GM23338 (cell line): ENCODE measurements at regions not wholly inside any gene's neighbourhood (a gene's known extent, or its start where the extent isn't known, plus 50 kb on each side); places are given as distances from the start of the nearest gene placed in this dataset.

ENCODE experiments used
- ATAC-seq: fragments of 200-7000 bp; cut with Tn5 transposase; 3 replicates; pipeline ENCODE4 v1.9.1; 2020
- DNase-seq: peaks from one replicate; pipeline ENCODE4 v3.0.0-alpha.2; 2015; ENCODE audit warnings: low spot score
- H2AFZ ChIP-seq: fragments of 200-600 bp; sonication (generic); 2 replicates; pipeline ENCODE4 v1.8.0; 2016; ENCODE audit warnings: antibody characterized with exemption, mild to moderate bottlenecking, moderate library complexity
- H3F3A ChIP-seq: fragments of 200-600 bp; sonication (generic); replicated peaks from 2 replicates; pipeline ENCODE4 v1.8.0; 2017; ENCODE audit warnings: antibody characterized with exemption, mixed run types, low read depth
- H3K27ac ChIP-seq: fragments of 200-600 bp; sonication (generic); 2 replicates; pipeline ENCODE4 v1.6.1; 2016; ENCODE audit warnings: low read depth
- H3K27me3 ChIP-seq: fragments of 200-600 bp; sonication (generic); 2 replicates; pipeline ENCODE4 v1.8.0; 2016; ENCODE audit warnings: mild to moderate bottlenecking, mixed run types, moderate library complexity; ENCODE audit not compliant: insufficient read depth
- H3K36me3 ChIP-seq: fragments of 200-600 bp; sonication (generic); 2 replicates; pipeline ENCODE4 v1.8.0; 2016; ENCODE audit warnings: mild to moderate bottlenecking; ENCODE audit not compliant: insufficient read depth
- H3K4me1 ChIP-seq: fragments of 200-600 bp; sonication (generic); 2 replicates; pipeline ENCODE4 v1.8.0; 2016; ENCODE audit warnings: mild to moderate bottlenecking, moderate library complexity; ENCODE audit not compliant: insufficient read depth
- H3K4me2 ChIP-seq: fragments of 200-600 bp; sonication (generic); 2 replicates; pipeline ENCODE4 v1.7.1; 2017; ENCODE audit warnings: mixed run types
- H3K4me3 ChIP-seq: fragments of 200-600 bp; sonication (generic); 2 replicates; pipeline ENCODE4 v1.6.1; 2016; ENCODE audit warnings: mixed run types
- H3K79me2 ChIP-seq: fragments of 200-600 bp; sonication (generic); replicated peaks from 2 replicates; pipeline ENCODE4 v1.8.0; 2017; ENCODE audit warnings: mild to moderate bottlenecking; ENCODE audit not compliant: insufficient read depth
- H3K9me2 ChIP-seq: fragments of 200-600 bp; sonication (generic); 2 replicates; pipeline ENCODE4 v1.8.0; 2017; ENCODE audit not compliant: insufficient read depth
- H4K20me1 ChIP-seq: fragments of 200-600 bp; sonication (generic); replicated peaks from 2 replicates; pipeline ENCODE4 v1.8.0; 2017; ENCODE audit warnings: mild to moderate bottlenecking; ENCODE audit not compliant: insufficient read depth
- H3K27ac Mint-ChIP-seq: 2 replicates; pipeline ENCODE4 v1.8.0; 2020; ENCODE audit warnings: inconsistent platforms, mild to moderate bottlenecking, moderate library complexity, mixed read lengths
- H3K27me3 Mint-ChIP-seq: 3 replicates; pipeline ENCODE4 v1.8.0; 2022; ENCODE audit warnings: low read depth, mild to moderate bottlenecking, moderate library complexity, mixed read lengths, inconsistent platforms; ENCODE audit not compliant: insufficient read depth, poor library complexity
- H3K36me3 Mint-ChIP-seq: 3 replicates; pipeline ENCODE4 v1.8.0; 2021; ENCODE audit warnings: low read depth, mild to moderate bottlenecking, inconsistent platforms, moderate library complexity, mixed read lengths
- H3K4me1 Mint-ChIP-seq: 3 replicates; pipeline ENCODE4 v1.8.0; 2020; ENCODE audit warnings: mild to moderate bottlenecking, inconsistent platforms, mixed read lengths
- H3K4me3 Mint-ChIP-seq: 3 replicates; pipeline ENCODE4 v1.8.0; 2021; ENCODE audit warnings: moderate library complexity, mild to moderate bottlenecking, inconsistent platforms, mixed read lengths
- H3K9me3 Mint-ChIP-seq: 3 replicates; pipeline ENCODE4 v1.8.0; 2020; ENCODE audit warnings: moderate library complexity, mild to moderate bottlenecking, inconsistent platforms, mixed read lengths
- CREB1 ChIP-seq: fragments of 250-450 bp; sonication (Bioruptor Pico); IDR thresholded peaks from 2 replicates; pipeline ENCODE4 v1.5.0; 2020; ENCODE audit warnings: low read depth, mild to moderate bottlenecking, moderate library complexity
- EZH2phosphoT487 ChIP-seq: fragments of 200-600 bp; sonication (generic); IDR thresholded peaks from one replicate; pipeline ENCODE4 v1.8.1; 2018; ENCODE audit warnings: antibody characterized with exemption; ENCODE audit not compliant: unreplicated experiment
- NANOG ChIP-seq: IDR thresholded peaks from 2 replicates; pipeline ENCODE4 v1.6.1; 2016; ENCODE audit warnings: antibody characterized with exemption, borderline replicate concordance
- POLR2AphosphoS5 ChIP-seq: IDR thresholded peaks from 2 replicates; pipeline ENCODE4 v1.6.1; 2016; ENCODE audit warnings: antibody characterized with exemption, low read depth
- STAT1 ChIP-seq: IDR thresholded peaks from one replicate; pipeline ENCODE4 v1.6.1; 2016; ENCODE audit warnings: antibody characterized with exemption; ENCODE audit not compliant: unreplicated experiment
- ZNF331 ChIP-seq: fragments of 250-450 bp; sonication (Bioruptor Pico); IDR thresholded peaks from 2 replicates; pipeline ENCODE4 v1.5.0; 2020; ENCODE audit warnings: low read depth, mild to moderate bottlenecking, moderate library complexity
- ZNF462 ChIP-seq: fragments of 250-450 bp; sonication (Bioruptor Pico); IDR thresholded peaks from 2 replicates; pipeline ENCODE4 v1.5.0; 2020; ENCODE audit warnings: mild to moderate bottlenecking, moderate library complexity
- TF ChIP-seq, protein P1 (sequence below): IDR thresholded peaks from one replicate; pipeline ENCODE4 v1.6.1; 2018; ENCODE audit warnings: antibody characterized with exemption; ENCODE audit not compliant: unreplicated experiment
- TF ChIP-seq, protein P2 (sequence below): IDR thresholded peaks from 2 replicates; pipeline ENCODE4 v1.6.1; 2016; ENCODE audit warnings: antibody characterized with exemption
- TF ChIP-seq, protein P3 (sequence below), 2 experiments: fragments of 200-600 bp in 1 of 2; sonication (generic) in 1 of 2; conservative IDR thresholded peaks; 2 replicates each; pipeline versions ENCODE4 v1.5.1 to v1.6.1; 2016 to 2017; ENCODE audit warnings: antibody characterized with exemption in 2 of 2, low read depth in 2 of 2, mild to moderate bottlenecking in 2 of 2, moderate library complexity in 1 of 2

DNA sequence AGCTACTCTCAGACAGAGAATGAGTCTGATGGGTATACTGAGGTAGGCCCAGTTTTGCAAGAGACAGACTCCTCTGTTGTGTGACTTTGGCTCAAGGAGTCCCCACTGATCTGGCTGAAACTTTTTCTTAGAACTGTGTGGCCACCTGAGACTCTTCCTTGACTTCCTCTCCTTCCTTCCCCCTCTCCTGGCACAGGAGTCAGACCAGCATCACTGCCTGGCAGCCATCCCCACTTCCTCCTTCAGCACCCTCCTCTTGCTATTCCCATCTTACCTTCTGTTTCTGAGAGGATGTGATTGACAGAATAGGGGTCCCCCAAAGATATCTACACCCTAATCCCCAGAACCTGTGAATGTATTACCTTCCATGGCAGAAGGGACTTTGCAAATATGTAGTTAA lies 351.1 kb downstream of the MN1 start:
- DNase-seq, result no peak
- ATAC-seq, result no peak
- peaks cover 11% of the 10 kb centered on the region for H3K4me1 ChIP-seq
- TF ChIP-seq ZNF331 (no peak), CREB1 (no peak)
- TF ChIP-seq, protein P1, sequence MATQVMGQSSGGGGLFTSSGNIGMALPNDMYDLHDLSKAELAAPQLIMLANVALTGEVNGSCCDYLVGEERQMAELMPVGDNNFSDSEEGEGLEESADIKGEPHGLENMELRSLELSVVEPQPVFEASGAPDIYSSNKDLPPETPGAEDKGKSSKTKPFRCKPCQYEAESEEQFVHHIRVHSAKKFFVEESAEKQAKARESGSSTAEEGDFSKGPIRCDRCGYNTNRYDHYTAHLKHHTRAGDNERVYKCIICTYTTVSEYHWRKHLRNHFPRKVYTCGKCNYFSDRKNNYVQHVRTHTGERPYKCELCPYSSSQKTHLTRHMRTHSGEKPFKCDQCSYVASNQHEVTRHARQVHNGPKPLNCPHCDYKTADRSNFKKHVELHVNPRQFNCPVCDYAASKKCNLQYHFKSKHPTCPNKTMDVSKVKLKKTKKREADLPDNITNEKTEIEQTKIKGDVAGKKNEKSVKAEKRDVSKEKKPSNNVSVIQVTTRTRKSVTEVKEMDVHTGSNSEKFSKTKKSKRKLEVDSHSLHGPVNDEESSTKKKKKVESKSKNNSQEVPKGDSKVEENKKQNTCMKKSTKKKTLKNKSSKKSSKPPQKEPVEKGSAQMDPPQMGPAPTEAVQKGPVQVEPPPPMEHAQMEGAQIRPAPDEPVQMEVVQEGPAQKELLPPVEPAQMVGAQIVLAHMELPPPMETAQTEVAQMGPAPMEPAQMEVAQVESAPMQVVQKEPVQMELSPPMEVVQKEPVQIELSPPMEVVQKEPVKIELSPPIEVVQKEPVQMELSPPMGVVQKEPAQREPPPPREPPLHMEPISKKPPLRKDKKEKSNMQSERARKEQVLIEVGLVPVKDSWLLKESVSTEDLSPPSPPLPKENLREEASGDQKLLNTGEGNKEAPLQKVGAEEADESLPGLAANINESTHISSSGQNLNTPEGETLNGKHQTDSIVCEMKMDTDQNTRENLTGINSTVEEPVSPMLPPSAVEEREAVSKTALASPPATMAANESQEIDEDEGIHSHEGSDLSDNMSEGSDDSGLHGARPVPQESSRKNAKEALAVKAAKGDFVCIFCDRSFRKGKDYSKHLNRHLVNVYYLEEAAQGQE, result no peak
- H3K36me3 ChIP-seq, result no peaks in the 10 kb centered on the region
- peaks cover 10% of the 10 kb centered on the region for H3K9me2 ChIP-seq
- H4K20me1 ChIP-seq, result no peaks in the 10 kb centered on the region
- no peak overlapping the region for H3K4me3 Mint-ChIP-seq
- H3K27me3 ChIP-seq, result no peaks in the 10 kb centered on the region
- no peak overlapping the region for H2AFZ ChIP-seq
- H3K4me3 ChIP-seq, result no peak overlapping the region
- no peak overlapping the region for H3K4me2 ChIP-seq
- H3K27ac Mint-ChIP-seq, result no peak overlapping the region
- no peaks in the 10 kb centered on the region for H3F3A ChIP-seq
- H3K79me2 ChIP-seq, result no peaks in the 10 kb centered on the region
- no peaks in the 10 kb centered on the region for H3K36me3 Mint-ChIP-seq
- H3K27me3 Mint-ChIP-seq, result peaks cover 9% of the 10 kb centered on the region
- no peak overlapping the region for H3K27ac ChIP-seq
- no peaks in the 10 kb centered on the region for H3K9me3 Mint-ChIP-seq
- peaks cover 26% of the 10 kb centered on the region for H3K4me1 Mint-ChIP-seq

DNA sequence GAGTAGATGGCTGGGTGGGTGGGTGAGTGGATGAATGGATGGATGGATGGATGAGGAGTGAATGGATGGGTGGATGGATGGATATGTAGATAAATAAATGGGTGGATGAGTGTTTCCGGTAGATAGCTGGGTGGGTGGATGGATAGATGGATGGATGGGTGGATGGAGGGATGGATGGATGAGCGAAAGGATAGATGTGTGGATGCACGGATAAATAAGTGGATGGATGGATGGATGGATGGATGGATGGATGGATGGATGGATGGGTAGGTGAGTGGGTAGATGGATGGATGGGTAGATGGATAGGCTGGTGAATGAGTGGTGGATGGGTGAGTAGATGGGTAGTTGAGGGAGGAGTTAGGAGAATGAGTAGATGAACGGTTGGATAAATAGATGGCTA lies 349.3 kb downstream of the MN1 start:
- no peak for DNase-seq
- peaks cover 11% of the 10 kb centered on the region for H3K27me3 Mint-ChIP-seq
- H3K4me3 Mint-ChIP-seq, result no peak overlapping the region
- Histone ChIP-seq H3K79me2 (no peaks in the 10 kb centered on the region), H4K20me1 (no peaks in the 10 kb centered on the region), H3K9me2 (peaks cover 10% of the 10 kb centered on the region), H3K36me3 (no peaks in the 10 kb centered on the region), H3K4me3 (no peak overlapping the region), H3K4me1 (peaks cover 11% of the 10 kb centered on the region), H3F3A (no peaks in the 10 kb centered on the region), H3K4me2 (no peak overlapping the region), H3K27ac (no peak overlapping the region), H2AFZ (no peak overlapping the region), H3K27me3 (no peaks in the 10 kb centered on the region)
- H3K4me1 Mint-ChIP-seq, result peaks cover 29% of the 10 kb centered on the region
- H3K36me3 Mint-ChIP-seq, result no peaks in the 10 kb centered on the region
- no peak overlapping the region for H3K27ac Mint-ChIP-seq
- ATAC-seq, result no peak
- H3K9me3 Mint-ChIP-seq, result no peaks in the 10 kb centered on the region
- TF ChIP-seq EZH2phosphoT487 (no peak), ZNF462 (no peak), POLR2AphosphoS5 (no peak), STAT1 (no peak), ZNF331 (no peak), NANOG (no peak)
- TF ChIP-seq, protein P2, sequence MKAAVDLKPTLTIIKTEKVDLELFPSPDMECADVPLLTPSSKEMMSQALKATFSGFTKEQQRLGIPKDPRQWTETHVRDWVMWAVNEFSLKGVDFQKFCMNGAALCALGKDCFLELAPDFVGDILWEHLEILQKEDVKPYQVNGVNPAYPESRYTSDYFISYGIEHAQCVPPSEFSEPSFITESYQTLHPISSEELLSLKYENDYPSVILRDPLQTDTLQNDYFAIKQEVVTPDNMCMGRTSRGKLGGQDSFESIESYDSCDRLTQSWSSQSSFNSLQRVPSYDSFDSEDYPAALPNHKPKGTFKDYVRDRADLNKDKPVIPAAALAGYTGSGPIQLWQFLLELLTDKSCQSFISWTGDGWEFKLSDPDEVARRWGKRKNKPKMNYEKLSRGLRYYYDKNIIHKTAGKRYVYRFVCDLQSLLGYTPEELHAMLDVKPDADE, result no peak
- TF ChIP-seq, protein P3, sequence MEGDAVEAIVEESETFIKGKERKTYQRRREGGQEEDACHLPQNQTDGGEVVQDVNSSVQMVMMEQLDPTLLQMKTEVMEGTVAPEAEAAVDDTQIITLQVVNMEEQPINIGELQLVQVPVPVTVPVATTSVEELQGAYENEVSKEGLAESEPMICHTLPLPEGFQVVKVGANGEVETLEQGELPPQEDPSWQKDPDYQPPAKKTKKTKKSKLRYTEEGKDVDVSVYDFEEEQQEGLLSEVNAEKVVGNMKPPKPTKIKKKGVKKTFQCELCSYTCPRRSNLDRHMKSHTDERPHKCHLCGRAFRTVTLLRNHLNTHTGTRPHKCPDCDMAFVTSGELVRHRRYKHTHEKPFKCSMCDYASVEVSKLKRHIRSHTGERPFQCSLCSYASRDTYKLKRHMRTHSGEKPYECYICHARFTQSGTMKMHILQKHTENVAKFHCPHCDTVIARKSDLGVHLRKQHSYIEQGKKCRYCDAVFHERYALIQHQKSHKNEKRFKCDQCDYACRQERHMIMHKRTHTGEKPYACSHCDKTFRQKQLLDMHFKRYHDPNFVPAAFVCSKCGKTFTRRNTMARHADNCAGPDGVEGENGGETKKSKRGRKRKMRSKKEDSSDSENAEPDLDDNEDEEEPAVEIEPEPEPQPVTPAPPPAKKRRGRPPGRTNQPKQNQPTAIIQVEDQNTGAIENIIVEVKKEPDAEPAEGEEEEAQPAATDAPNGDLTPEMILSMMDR (conservative IDR thresholded peaks at IDR 0.05; ENCODE audit: low read depth in 2 of 2), result no peak
